Fibroblast of the aortic adventitia (primary cell): ENCODE measurements at regions not wholly inside any gene's neighbourhood (a gene's known extent, or its start where the extent isn't known, plus 50 kb on each side); places are given as distances from the start of the nearest gene placed in this dataset.

Source experiments
- DNase-seq: peaks from one replicate; pipeline ENCODE4 v3.0.0-alpha.2; 2010; ENCODE audit warnings: low read depth
- H3K4me3 ChIP-seq: 2 replicates; pipeline ENCODE4 v1.5.1; 2011; ENCODE audit warnings: low read depth, mild to moderate bottlenecking, control low read depth, low read length, moderate library complexity
- CTCF ChIP-seq: IDR thresholded peaks from 2 replicates; pipeline ENCODE4 v1.5.1; 2011; ENCODE audit warnings: mild to moderate bottlenecking, low read length, control low read depth, inconsistent platforms; ENCODE audit not compliant: insufficient read depth

GRCh38 chr4:128379860-128380259 is 92.2 kb upstream of the PGRMC2 start:
- peak; percentile 66 for DNase-seq
- H3K4me3 ChIP-seq, result no peak overlapping the region
- TF ChIP-seq CTCF, result peak; percentile 70

GRCh38 chr4:128378668-128379067 is 91.1 kb upstream of the PGRMC2 start:
- DNase-seq, result no peak
- no peak for TF ChIP-seq CTCF
- no peak overlapping the region for H3K4me3 ChIP-seq

GRCh38 chr4:128376958-128377357 is 89.3 kb upstream of the PGRMC2 start:
- TF ChIP-seq CTCF, result no peak
- H3K4me3 ChIP-seq, result no peak overlapping the region
- DNase-seq, result no peak

GRCh38 chr4:128376303-128376702 is 88.7 kb upstream of the PGRMC2 start:
- no peak overlapping the region for H3K4me3 ChIP-seq
- no peak for TF ChIP-seq CTCF
- no peak for DNase-seq

- no peak for TF ChIP-seq CTCF
- DNase-seq, result no peak
- no peak overlapping the region for H3K4me3 ChIP-seq
These were observed 86.0 kb upstream of the PGRMC2 start for GRCh38 chr4:128373628-128374027.

GRCh38 chr4:128371876-128372275 is 84.3 kb upstream of the PGRMC2 start:
- no peak for DNase-seq
- no peak overlapping the region for H3K4me3 ChIP-seq
- no peak for TF ChIP-seq CTCF

- peak; percentile 68 for DNase-seq
- no peak for TF ChIP-seq CTCF
- no peak overlapping the region for H3K4me3 ChIP-seq
These were observed 83.6 kb upstream of the PGRMC2 start for GRCh38 chr4:128371001-128371777.
